ENCODE measurements at regions not wholly inside any gene's neighbourhood (a gene's known extent, or its start where the extent isn't known, plus 50 kb on each side); places are given as distances from the start of the nearest gene placed in this dataset.

DNA sequence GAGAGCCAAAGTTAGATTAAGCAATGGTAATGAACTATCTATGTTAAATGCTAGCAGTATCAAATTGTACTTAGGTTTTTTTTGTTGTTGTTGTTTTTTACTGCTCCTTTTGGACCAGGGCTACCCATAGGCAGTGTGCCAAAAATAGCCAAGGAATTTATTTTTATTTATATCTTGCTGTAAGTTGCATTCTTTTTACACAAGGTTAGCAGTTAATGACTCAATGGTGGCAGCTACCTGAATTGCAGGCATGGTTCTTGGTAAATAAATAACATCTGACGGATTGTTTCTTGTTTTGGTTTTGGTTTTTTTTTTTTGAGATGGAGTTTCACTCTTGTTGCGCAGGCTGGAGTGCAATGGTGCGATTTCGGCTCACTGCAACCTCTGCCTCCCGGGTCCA is 194.8 kb upstream of the TSC22D1 start:
- TF ChIP-seq, protein P1, sequence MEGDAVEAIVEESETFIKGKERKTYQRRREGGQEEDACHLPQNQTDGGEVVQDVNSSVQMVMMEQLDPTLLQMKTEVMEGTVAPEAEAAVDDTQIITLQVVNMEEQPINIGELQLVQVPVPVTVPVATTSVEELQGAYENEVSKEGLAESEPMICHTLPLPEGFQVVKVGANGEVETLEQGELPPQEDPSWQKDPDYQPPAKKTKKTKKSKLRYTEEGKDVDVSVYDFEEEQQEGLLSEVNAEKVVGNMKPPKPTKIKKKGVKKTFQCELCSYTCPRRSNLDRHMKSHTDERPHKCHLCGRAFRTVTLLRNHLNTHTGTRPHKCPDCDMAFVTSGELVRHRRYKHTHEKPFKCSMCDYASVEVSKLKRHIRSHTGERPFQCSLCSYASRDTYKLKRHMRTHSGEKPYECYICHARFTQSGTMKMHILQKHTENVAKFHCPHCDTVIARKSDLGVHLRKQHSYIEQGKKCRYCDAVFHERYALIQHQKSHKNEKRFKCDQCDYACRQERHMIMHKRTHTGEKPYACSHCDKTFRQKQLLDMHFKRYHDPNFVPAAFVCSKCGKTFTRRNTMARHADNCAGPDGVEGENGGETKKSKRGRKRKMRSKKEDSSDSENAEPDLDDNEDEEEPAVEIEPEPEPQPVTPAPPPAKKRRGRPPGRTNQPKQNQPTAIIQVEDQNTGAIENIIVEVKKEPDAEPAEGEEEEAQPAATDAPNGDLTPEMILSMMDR (IDR thresholded peaks at IDR 0.05; ENCODE audit: low read length): no peak
- no peak for TF ChIP-seq EZH2 (IDR thresholded peaks at IDR 0.05; ENCODE audit: borderline replicate concordance, low read length)

Data from OCI-LY1 (cell line).